Fibroblast of villous mesenchyme (primary cell): ENCODE measurements at regions not wholly inside any gene's neighbourhood (a gene's known extent, or its start where the extent isn't known, plus 50 kb on each side); places are given as distances from the start of the nearest gene placed in this dataset.

Experiments used
- DNase-seq: peaks from one replicate; pipeline ENCODE4 v3.0.0-alpha.2; 2010; ENCODE audit warnings: low read depth
- H3K4me3 ChIP-seq: 2 replicates; pipeline ENCODE4 v1.5.1; 2011; ENCODE audit warnings: low read depth, mild to moderate bottlenecking, low read length
- CTCF ChIP-seq: IDR thresholded peaks from 2 replicates; pipeline ENCODE4 v1.5.1; 2012; ENCODE audit warnings: low read depth, mild to moderate bottlenecking, low read length; ENCODE audit not compliant: insufficient read depth

GRCh38 chr11:31871310-31872075 lies 60.4 kb upstream of the PAX6 start:
- no peak overlapping the region for H3K4me3 ChIP-seq
- no peak for TF ChIP-seq CTCF
- no peak for DNase-seq

GRCh38 chr11:31870609-31871309 lies 59.6 kb upstream of the PAX6 start:
- H3K4me3 ChIP-seq = no peak overlapping the region
- TF ChIP-seq CTCF = peak; percentile 76
- DNase-seq = peak; percentile 30

- H3K4me3 ChIP-seq = no peak overlapping the region
- DNase-seq = no peak
- no peak for TF ChIP-seq CTCF
These were observed 58.9 kb upstream of the PAX6 start for GRCh38 chr11:31869986-31870385.

GRCh38 chr11:31865606-31866300 lies 54.6 kb upstream of the PAX6 start:
- H3K4me3 ChIP-seq = no peak overlapping the region
- TF ChIP-seq CTCF = no peak
- no peak for DNase-seq

- TF ChIP-seq CTCF = no peak
- DNase-seq = no peak
- H3K4me3 ChIP-seq = no peak overlapping the region
These were observed 52.2 kb upstream of the PAX6 start for GRCh38 chr11:31863170-31863832.

GRCh38 chr11:31861011-31861410 lies 49.9 kb upstream of the PAX6 start:
- H3K4me3 ChIP-seq = no peak overlapping the region
- TF ChIP-seq CTCF = no peak
- no peak for DNase-seq
